ENCODE measurements at regions not wholly inside any gene's neighbourhood (a gene's known extent, or its start where the extent isn't known, plus 50 kb on each side); places are given as distances from the start of the nearest gene placed in this dataset.

GRCh38 chr10:109149666-109150350 lies 773.5 kb downstream of the XPNPEP1 start:
- Histone ChIP-seq H3K23me2 (ENCODE audit: low read depth, low read length) (no peaks in the 10 kb centered on the region), H3K36me3 (ENCODE audit: control insufficient read depth in 2 of 4, insufficient read depth in 4 of 4, low read length in 3 of 4) (no peaks in the 10 kb centered on the region), H3K27me3 (replicated peaks in 1 of 4; ENCODE audit: control insufficient read depth in 3 of 4, extremely low read depth in 1 of 4, insufficient read depth in 3 of 4, low read length in 3 of 4) (no peaks in the 10 kb centered on the region), H2BK5ac (ENCODE audit: low read depth, low read length) (no peak overlapping the region), H3K4me2 (ENCODE audit: insufficient read depth in 1 of 2, low read depth in 2 of 2, low read length in 2 of 2) (no peak overlapping the region), H3K9ac (replicated peaks in 1 of 4; ENCODE audit: extremely low read depth in 1 of 4, low read depth in 3 of 4, low read length in 3 of 4) (no peak overlapping the region), H4K5ac (ENCODE audit: insufficient read length, low read depth, low read length) (no peak overlapping the region), H3K56ac (replicated peaks; ENCODE audit: insufficient read length, low read depth, low read length) (no peak overlapping the region), H2BK20ac (ENCODE audit: low read length) (no peak overlapping the region), H3K9me3 (ENCODE audit: insufficient read depth in 2 of 2, low read depth in 1 of 2, low read length in 1 of 2) (0 out of 4 replicates have a peak, but pooled peaks cover 0 to 4% of the 10 kb centered on the region in 2 experiments), H2BK120ac (replicated peaks; ENCODE audit: low read depth, low read length) (no peak overlapping the region), H2AK5ac (ENCODE audit: low read depth, low read length) (no peak overlapping the region), H2BK12ac (ENCODE audit: low read depth, low read length) (no peak overlapping the region), H4K8ac (ENCODE audit: extremely low read depth, insufficient read depth, low read length) (no peak overlapping the region), H3K79me2 (ENCODE audit: control insufficient read depth in 1 of 2, insufficient read depth in 2 of 2, low read length in 2 of 2) (no peaks in the 10 kb centered on the region), H3K4ac (replicated peaks; ENCODE audit: insufficient read length, low read depth, low read length) (no peak overlapping the region), H4K91ac (replicated peaks; ENCODE audit: insufficient read length, low read length) (no peak overlapping the region), H3K79me1 (ENCODE audit: low read depth, low read length) (no peaks in the 10 kb centered on the region), H4K20me1 (replicated peaks in 1 of 2; ENCODE audit: control insufficient read depth in 1 of 2, insufficient read depth in 2 of 2, low read length in 2 of 2) (no peaks in the 10 kb centered on the region), H2AFZ (ENCODE audit: low read length) (no peak overlapping the region), H3K27ac (ENCODE audit: low read depth, low read length) (no peak overlapping the region), H3K23ac (ENCODE audit: insufficient read length) (no peak overlapping the region), H2BK15ac (ENCODE audit: low read length) (no peak overlapping the region), H3K14ac (ENCODE audit: insufficient read length) (no peak overlapping the region), H3K4me3 (ENCODE audit: extremely low read depth in 1 of 4, insufficient read depth in 2 of 4, low read depth in 3 of 4, low read length in 4 of 4) (no peak overlapping the region), H3K4me1 (replicated peaks in 1 of 4; ENCODE audit: control insufficient read depth in 3 of 4, insufficient read depth in 4 of 4, low read length in 3 of 4) (no peaks in the 10 kb centered on the region), H3K18ac (ENCODE audit: extremely low read depth, low read length) (no peak overlapping the region)
- no peak for FAIRE-seq
- CTCF ChIA-PET (ENCODE audit: partially characterized antibody), result no interaction called here
- DNase-seq (ENCODE audit: low read depth in 1 of 2, low spot score in 2 of 2), result no peak
- no peak for TF ChIP-seq CBX5 (IDR thresholded peaks at IDR 0.05; ENCODE audit: low read depth, low read length)
- TF ChIP-seq TAF7 (optimal IDR thresholded peaks at IDR 0.05; ENCODE audit: borderline replicate concordance, low read depth, low read length), result no peak
- TF ChIP-seq SP4 (IDR thresholded peaks at IDR 0.05; ENCODE audit: low read length), result no peak
- TF ChIP-seq FOSL1 (IDR thresholded peaks at IDR 0.05; ENCODE audit: insufficient read depth, low read depth, low read length), result no peak
- TF ChIP-seq TEAD4 (IDR thresholded peaks at IDR 0.05; ENCODE audit: low read depth, low read length), result no peak
- no peak for TF ChIP-seq SIX5 (IDR thresholded peaks at IDR 0.05; ENCODE audit: low read depth, low read length)
- no peak for TF ChIP-seq SIRT6 (IDR thresholded peaks at IDR 0.05; ENCODE audit: low read length)
- TF ChIP-seq ZNF274 (IDR thresholded peaks at IDR 0.05; ENCODE audit: borderline replicate concordance, extremely low read depth, low read length), result no peak
- TF ChIP-seq YY1 (IDR thresholded peaks at IDR 0.05; ENCODE audit: low read depth, low read length), result no peak
- no peak for TF ChIP-seq CREB1 (IDR thresholded peaks at IDR 0.05)
- POLR2A ChIA-PET (ENCODE audit: partially characterized antibody), result interaction anchor here (0.6 kb wide), 1 partner anchor 555 kb away, joined by 3 read pairs; no protein-coding TSS in a partner anchor
